Ovary (tissue), 7 donors: ENCODE measurements at regions not wholly inside any gene's neighbourhood (a gene's known extent, or its start where the extent isn't known, plus 50 kb on each side); places are given as distances from the start of the nearest gene placed in this dataset.

Experiments used
- DNase-seq, 5 donors: peaks; one replicate each; pipeline ENCODE4 v3.0.0-alpha.2; 2019 to 2020
- H3K27ac ChIP-seq, 2 donors: fragments of 200-600 bp; one replicate each; pipeline versions ENCODE4 v1.5.1 to v1.8.0; 2019 to 2022
- H3K27me3 ChIP-seq: fragments of 200-600 bp; one replicate; pipeline ENCODE4 v1.8.0; 2022
- H3K36me3 ChIP-seq: fragments of 200-600 bp; sonication (generic); one replicate; pipeline ENCODE4 v1.5.1; 2019
- H3K4me1 ChIP-seq: one replicate; pipeline ENCODE4 v1.8.1; 2013; ENCODE audit warnings: mild to moderate bottlenecking, moderate library complexity; ENCODE audit not compliant: insufficient read depth
- H3K4me3 ChIP-seq: fragments of 200-600 bp; sonication (generic); one replicate; pipeline ENCODE4 v1.5.1; 2017
- H3K9me3 ChIP-seq, 2 donors: fragments of 200-600 bp in 1 of 2; sonication (generic) in 1 of 2; one replicate each; pipeline versions ENCODE4 v1.5.1 to v1.8.1; 2013 to 2019; ENCODE audit warnings: mild to moderate bottlenecking in 1 of 2, moderate library complexity in 1 of 2
- CTCF ChIP-seq, 3 donors: fragments of 450-650 bp in 2 of 3; fragments of 200-600 bp in 1 of 3; IDR thresholded peaks; one replicate each; pipeline versions ENCODE4 v1.5.1 to v1.8.0; 2016 to 2022; ENCODE audit warnings: antibody characterized with exemption in 3 of 3, mild to moderate bottlenecking in 1 of 3
- EP300 ChIP-seq: sonication (generic); formaldehyde crosslinking; IDR thresholded peaks from one replicate; pipeline ENCODE4 v1.6.1; 2017; ENCODE audit warnings: antibody characterized with exemption
- POLR2A ChIP-seq: fragments of 450-650 bp; IDR thresholded peaks from one replicate; pipeline ENCODE4 v1.6.1; 2017; ENCODE audit warnings: antibody characterized with exemption, mild to moderate bottlenecking, moderate library complexity
- WGBS, 3 donors: extraction: QIAGEN DNeasy Blood & Tissue Kit in 1 of 3; methylation state at CpG; one replicate each; pipeline versions ENCODE4 v1.1.5 to v1.1.7; 2013 to 2017; 5-methylcytosine and 5-hydroxymethylcytosine counted together
- intact Hi-C, 4 donors: fragments of 100-400 bp; cut with DNase I; formaldehyde crosslinking; loops; one replicate each; pipeline versions ENCODE4 v1.11.0 to v1.15.1; 2022 to 2023
- donor health status: DM: no; HTN: no; CAD: no; lungs with moderate emphysema.
- donor health status: DM: no; HTN: no; CAD: no.
- donor health status: Bipolar disorder and iron deficiency.
- donor health status: DM: no; HTN: no; CAD: no.
- donor health status: DM: yes; HTN: yes; CAD: no.

GRCh38 chr6:1516742-1517520 lies 92.8 kb upstream of the FOXC1 start:
- H3K27ac ChIP-seq, result no peak overlapping the region
- TF ChIP-seq POLR2A (no peak), EP300 (no peak), CTCF (IDR thresholded peaks at IDR 0.05) (no peak)
- H3K4me1 ChIP-seq, result no peaks in the 10 kb centered on the region
- no peaks in the 10 kb centered on the region for H3K9me3 ChIP-seq
- intact Hi-C loops, result no loop called here
- H3K27me3 ChIP-seq, result no peaks in the 10 kb centered on the region
- no peak for DNase-seq
- no peak overlapping the region for H3K4me3 ChIP-seq
- no peaks in the 10 kb centered on the region for H3K36me3 ChIP-seq
- 68 to 71% (median 68%) methylated on average over 14 of the region's 14 CpGs for WGBS, 3 donors

- Histone ChIP-seq H3K36me3 (no peaks in the 10 kb centered on the region), H3K4me3 (no peak overlapping the region), H3K4me1 (no peaks in the 10 kb centered on the region), H3K27ac (no peak overlapping the region), H3K9me3 (no peaks in the 10 kb centered on the region), H3K27me3 (no peaks in the 10 kb centered on the region)
- TF ChIP-seq POLR2A (no peak), EP300 (no peak), CTCF (IDR thresholded peaks at IDR 0.05) (no peak)
- intact Hi-C loops, result no loop called here
- no peak for DNase-seq
- 92 to 96% (median 95%) methylated on average over 8 of the region's 8 CpGs for WGBS, 3 donors
These were observed 90.9 kb upstream of the FOXC1 start for GRCh38 chr6:1518855-1519254.

- H3K4me1 ChIP-seq, result no peaks in the 10 kb centered on the region
- TF ChIP-seq POLR2A (no peak), EP300 (no peak), CTCF (IDR thresholded peaks at IDR 0.05) (no peak)
These were observed 90.1 kb upstream of the FOXC1 start for GRCh38 chr6:1519597-1519996.

GRCh38 chr6:1522779-1523178 lies 86.9 kb upstream of the FOXC1 start:
- 43 to 64% (median 57%) methylated on average over 7 of the region's 7 CpGs for WGBS, 3 donors
- TF ChIP-seq EP300 (no peak), CTCF (IDR thresholded peaks at IDR 0.05) (no peak), POLR2A (no peak)

More at GRCh38 chr6:1519597-1519996, 90.1 kb upstream of the FOXC1 start:
- Histone ChIP-seq H3K9me3 (no peaks in the 10 kb centered on the region), H3K27me3 (no peaks in the 10 kb centered on the region), H3K27ac (no peak overlapping the region), H3K4me3 (no peak overlapping the region), H3K36me3 (no peaks in the 10 kb centered on the region)
- intact Hi-C loops, result no loop called here
- WGBS, 3 donors, result 68 to 71% (median 68%) methylated on average over 4 of the region's 4 CpGs
- DNase-seq, result no peak

More at GRCh38 chr6:1522779-1523178, 86.9 kb upstream of the FOXC1 start:
- no peak for DNase-seq
- Histone ChIP-seq H3K27ac (no peak overlapping the region), H3K4me3 (no peak overlapping the region), H3K36me3 (no peaks in the 10 kb centered on the region), H3K4me1 (peaks cover 2% of the 10 kb centered on the region), H3K27me3 (no peaks in the 10 kb centered on the region), H3K9me3 (no peaks in the 10 kb centered on the region)
- intact Hi-C loops, result no loop called here
